ENCODE measurements at regions not wholly inside any gene's neighbourhood (a gene's known extent, or its start where the extent isn't known, plus 50 kb on each side); places are given as distances from the start of the nearest gene placed in this dataset.

- TF ChIP-seq CTCF (IDR thresholded peaks at IDR 0.05) = no peak
- TF ChIP-seq POLR2A (IDR thresholded peaks at IDR 0.05) = no peak
- TF ChIP-seq POLR2AphosphoS5 (IDR thresholded peaks at IDR 0.05; ENCODE audit: insufficient read depth in 1 of 2, low read depth in 1 of 2) = no peak
Measured at GRCh38 chr20:52011093-52011492, 180.5 kb downstream of the ZFP64 start.
